PFSK-1 (cell line): ENCODE measurements at regions not wholly inside any gene's neighbourhood (a gene's known extent, or its start where the extent isn't known, plus 50 kb on each side); places are given as distances from the start of the nearest gene placed in this dataset.

Experiments
- FOXP2 ChIP-seq: optimal IDR thresholded peaks from 2 replicates; pipeline ENCODE3; 2011; ENCODE audit warnings: borderline replicate concordance, control low read depth, inconsistent platforms; ENCODE audit not compliant: insufficient read depth; ENCODE audit errors: extremely low read length, extremely low read depth
- POLR2AphosphoS5 ChIP-seq: IDR thresholded peaks from 2 replicates; pipeline ENCODE4 v1.6.1; 2012; ENCODE audit warnings: low read depth, mild to moderate bottlenecking, control low read depth, low read length, moderate library complexity
- SIN3A ChIP-seq: IDR thresholded peaks from 2 replicates; pipeline ENCODE4 v1.6.1; 2012; ENCODE audit warnings: mild to moderate bottlenecking, low read length, moderate library complexity, borderline replicate concordance; ENCODE audit not compliant: insufficient read depth
- TAF1 ChIP-seq: IDR thresholded peaks from 2 replicates; pipeline ENCODE4 v1.6.1; 2012; ENCODE audit warnings: low read length, control low read depth, borderline replicate concordance; ENCODE audit not compliant: insufficient read depth
- TF ChIP-seq, protein P1 (sequence below), 2 experiments: IDR thresholded peaks; 2 replicates each; pipeline versions ENCODE4 v1.6.1 to v1.8.0; 2011 to 2012; ENCODE audit warnings: low read depth in 2 of 2, low read length in 2 of 2, control low read depth in 1 of 2, inconsistent platforms in 1 of 2, mild to moderate bottlenecking in 1 of 2, moderate library complexity in 1 of 2; ENCODE audit not compliant: insufficient read depth in 1 of 2

DNA sequence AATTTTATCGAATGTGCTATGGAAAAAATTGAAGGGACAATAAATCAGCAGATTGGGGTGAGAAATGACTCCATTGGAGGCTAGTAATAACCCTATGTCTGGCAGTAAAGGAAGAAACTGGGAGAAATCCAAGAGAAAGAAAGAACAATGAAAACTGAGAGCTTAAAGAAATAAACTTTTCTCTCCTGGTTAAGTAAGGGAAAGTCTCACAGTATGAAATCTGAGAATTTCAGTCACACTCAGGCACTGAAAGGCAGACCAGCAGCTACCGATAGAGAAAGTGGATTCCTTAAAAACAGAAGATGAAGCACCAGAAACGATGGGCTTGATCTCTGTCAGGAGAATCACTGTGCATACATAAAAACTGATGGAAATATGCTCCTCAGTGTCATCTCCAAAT is 404.2 kb downstream of the PLPP3 start:
- TF ChIP-seq TAF1: no peak
- TF ChIP-seq FOXP2: no peak
- TF ChIP-seq POLR2AphosphoS5: no peak
- no peak for TF ChIP-seq SIN3A
- TF ChIP-seq, protein P1, sequence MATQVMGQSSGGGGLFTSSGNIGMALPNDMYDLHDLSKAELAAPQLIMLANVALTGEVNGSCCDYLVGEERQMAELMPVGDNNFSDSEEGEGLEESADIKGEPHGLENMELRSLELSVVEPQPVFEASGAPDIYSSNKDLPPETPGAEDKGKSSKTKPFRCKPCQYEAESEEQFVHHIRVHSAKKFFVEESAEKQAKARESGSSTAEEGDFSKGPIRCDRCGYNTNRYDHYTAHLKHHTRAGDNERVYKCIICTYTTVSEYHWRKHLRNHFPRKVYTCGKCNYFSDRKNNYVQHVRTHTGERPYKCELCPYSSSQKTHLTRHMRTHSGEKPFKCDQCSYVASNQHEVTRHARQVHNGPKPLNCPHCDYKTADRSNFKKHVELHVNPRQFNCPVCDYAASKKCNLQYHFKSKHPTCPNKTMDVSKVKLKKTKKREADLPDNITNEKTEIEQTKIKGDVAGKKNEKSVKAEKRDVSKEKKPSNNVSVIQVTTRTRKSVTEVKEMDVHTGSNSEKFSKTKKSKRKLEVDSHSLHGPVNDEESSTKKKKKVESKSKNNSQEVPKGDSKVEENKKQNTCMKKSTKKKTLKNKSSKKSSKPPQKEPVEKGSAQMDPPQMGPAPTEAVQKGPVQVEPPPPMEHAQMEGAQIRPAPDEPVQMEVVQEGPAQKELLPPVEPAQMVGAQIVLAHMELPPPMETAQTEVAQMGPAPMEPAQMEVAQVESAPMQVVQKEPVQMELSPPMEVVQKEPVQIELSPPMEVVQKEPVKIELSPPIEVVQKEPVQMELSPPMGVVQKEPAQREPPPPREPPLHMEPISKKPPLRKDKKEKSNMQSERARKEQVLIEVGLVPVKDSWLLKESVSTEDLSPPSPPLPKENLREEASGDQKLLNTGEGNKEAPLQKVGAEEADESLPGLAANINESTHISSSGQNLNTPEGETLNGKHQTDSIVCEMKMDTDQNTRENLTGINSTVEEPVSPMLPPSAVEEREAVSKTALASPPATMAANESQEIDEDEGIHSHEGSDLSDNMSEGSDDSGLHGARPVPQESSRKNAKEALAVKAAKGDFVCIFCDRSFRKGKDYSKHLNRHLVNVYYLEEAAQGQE (IDR thresholded peaks at IDR 0.05; ENCODE audit: insufficient read depth in 1 of 2, low read depth in 2 of 2, low read length in 2 of 2): no peak

GRCh38 chr1:56174176-56174885 is 405.0 kb downstream of the PLPP3 start:
- no peak for TF ChIP-seq TAF1
- TF ChIP-seq SIN3A: no peak
- TF ChIP-seq POLR2AphosphoS5: no peak
- no peak for TF ChIP-seq FOXP2
- TF ChIP-seq, protein P1 (IDR thresholded peaks at IDR 0.05; ENCODE audit: insufficient read depth in 1 of 2, low read depth in 2 of 2, low read length in 2 of 2): no peak

DNA sequence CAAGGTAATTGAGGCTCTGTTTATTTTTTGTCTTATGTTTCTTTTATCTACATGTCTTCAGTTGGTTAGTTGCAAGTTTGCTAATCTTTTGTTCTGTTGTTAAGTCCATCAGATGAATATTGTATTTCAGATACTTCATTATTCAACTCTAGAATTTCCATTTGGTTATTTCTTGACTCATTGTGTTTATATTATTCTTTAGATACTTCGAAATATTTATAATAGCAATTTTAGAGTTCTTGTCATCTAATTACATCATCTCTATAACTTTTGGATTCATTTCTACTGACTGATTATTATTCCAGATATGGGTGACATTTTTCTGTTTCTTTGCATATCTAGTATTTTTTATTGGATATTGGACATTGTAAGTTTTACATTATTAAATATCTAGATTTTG is 405.6 kb downstream of the PLPP3 start:
- no peak for TF ChIP-seq FOXP2
- no peak for TF ChIP-seq POLR2AphosphoS5
- no peak for TF ChIP-seq SIN3A
- TF ChIP-seq, protein P1 (IDR thresholded peaks at IDR 0.05; ENCODE audit: insufficient read depth in 1 of 2, low read depth in 2 of 2, low read length in 2 of 2): no peak

GRCh38 chr1:56171670-56172069 is 407.7 kb downstream of the PLPP3 start:
- TF ChIP-seq SIN3A (no peak), FOXP2 (no peak), POLR2AphosphoS5 (no peak), TAF1 (no peak)
- TF ChIP-seq, protein P1 (IDR thresholded peaks at IDR 0.05; ENCODE audit: insufficient read depth in 1 of 2, low read depth in 2 of 2, low read length in 2 of 2): no peak

DNA sequence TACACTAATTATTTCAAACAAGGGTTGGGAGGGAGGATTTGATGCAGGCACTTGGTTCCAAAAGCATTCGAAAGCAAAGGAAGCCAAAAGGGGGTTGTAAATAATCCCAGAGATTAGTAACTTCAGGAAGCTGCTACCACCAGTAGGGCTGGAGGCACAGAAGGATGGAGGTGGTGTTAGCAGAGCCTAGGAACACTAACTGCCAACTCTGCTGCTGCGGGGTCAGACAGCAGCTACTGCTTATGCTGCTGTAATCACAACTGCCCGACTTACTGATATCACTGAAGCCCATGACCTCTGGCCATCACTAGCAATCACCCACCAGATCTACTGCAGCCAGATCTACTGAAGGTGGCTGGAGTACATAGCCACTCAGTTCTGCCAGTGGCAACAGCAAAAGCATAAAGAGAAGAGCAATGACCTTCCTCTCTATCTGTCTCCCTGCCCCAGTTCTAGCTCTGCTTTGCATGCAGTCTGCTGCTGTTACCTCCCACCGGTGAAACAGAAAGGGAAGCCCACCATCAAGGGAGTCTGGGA is 408.5 kb downstream of the PLPP3 start:
- no peak for TF ChIP-seq TAF1
- TF ChIP-seq, protein P1 (IDR thresholded peaks at IDR 0.05; ENCODE audit: insufficient read depth in 1 of 2, low read depth in 2 of 2, low read length in 2 of 2): no peak
- TF ChIP-seq FOXP2: no peak
